M059J (cell line): ENCODE measurements at regions not wholly inside any gene's neighbourhood (a gene's known extent, or its start where the extent isn't known, plus 50 kb on each side); places are given as distances from the start of the nearest gene placed in this dataset.
A peak's percentile ranks its signal among the peaks of the same experiment; 100 is the strongest.

Experiments used
- DNase-seq: peaks from one replicate; pipeline ENCODE4 v3.0.0-alpha.2; 2012; ENCODE audit warnings: low read depth

GRCh38 chr2:59734743-59735142 lies 818.7 kb downstream of the BCL11A start:
- DNase-seq = no peak

DNA sequence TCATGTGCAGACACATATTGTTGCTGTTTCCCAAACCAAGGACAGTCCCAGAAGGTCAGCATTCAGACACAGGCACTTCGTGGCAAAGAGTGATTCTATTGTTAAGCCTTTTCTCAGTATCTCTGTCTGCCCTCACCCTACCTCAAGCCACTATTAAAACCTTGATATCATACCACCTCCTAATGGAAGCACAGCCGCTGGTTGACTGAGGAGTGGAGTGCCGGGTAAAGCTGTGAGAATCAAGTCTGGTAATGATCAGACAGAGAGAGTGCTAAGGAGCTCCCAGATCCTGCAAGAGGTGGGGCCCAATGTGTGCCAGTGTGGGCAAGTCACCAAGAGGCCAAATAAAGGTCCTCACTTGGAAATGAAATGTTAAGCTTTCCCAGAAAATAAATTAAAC lies 819.5 kb downstream of the BCL11A start:
- DNase-seq = no peak

- no peak for DNase-seq
Observed at GRCh38 chr2:59733567-59733930, 819.9 kb downstream of the BCL11A start.

DNA sequence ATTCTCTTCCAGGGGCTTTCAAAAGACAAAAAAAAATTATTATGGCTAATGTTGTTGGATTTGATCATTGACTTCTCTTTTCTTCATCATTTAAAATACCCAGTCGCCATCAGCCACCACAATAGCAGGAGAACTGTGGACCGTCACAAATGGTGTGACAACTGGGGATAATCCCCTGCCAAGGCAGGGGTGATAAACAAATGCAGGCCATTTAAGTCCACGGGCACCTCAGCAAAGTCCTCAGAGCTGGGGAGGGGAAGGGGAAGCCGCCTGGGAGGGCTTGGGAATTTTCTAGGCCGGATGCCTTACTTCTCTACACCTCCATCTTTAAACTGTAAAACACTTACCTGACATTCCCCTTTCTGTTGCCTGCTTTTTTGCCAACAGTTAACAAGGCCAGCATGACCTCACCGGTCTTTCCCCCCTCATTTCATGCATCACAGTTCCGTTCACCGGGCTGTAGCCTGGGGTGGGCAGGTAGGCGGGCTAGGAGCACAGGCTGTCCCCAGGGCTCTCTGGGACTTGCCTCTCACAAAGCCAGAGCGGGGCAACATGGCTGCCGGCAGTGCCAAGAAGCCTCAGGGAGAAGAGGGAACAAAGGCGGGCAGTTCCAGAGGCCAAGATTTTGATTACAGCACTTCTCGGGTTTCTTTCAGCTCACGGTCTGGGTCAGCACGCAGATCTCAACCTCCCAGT lies 820.4 kb downstream of the BCL11A start:
- DNase-seq = no peak

- no peak for DNase-seq
Observed at GRCh38 chr2:59727121-59727590, 826.3 kb downstream of the BCL11A start.

DNA sequence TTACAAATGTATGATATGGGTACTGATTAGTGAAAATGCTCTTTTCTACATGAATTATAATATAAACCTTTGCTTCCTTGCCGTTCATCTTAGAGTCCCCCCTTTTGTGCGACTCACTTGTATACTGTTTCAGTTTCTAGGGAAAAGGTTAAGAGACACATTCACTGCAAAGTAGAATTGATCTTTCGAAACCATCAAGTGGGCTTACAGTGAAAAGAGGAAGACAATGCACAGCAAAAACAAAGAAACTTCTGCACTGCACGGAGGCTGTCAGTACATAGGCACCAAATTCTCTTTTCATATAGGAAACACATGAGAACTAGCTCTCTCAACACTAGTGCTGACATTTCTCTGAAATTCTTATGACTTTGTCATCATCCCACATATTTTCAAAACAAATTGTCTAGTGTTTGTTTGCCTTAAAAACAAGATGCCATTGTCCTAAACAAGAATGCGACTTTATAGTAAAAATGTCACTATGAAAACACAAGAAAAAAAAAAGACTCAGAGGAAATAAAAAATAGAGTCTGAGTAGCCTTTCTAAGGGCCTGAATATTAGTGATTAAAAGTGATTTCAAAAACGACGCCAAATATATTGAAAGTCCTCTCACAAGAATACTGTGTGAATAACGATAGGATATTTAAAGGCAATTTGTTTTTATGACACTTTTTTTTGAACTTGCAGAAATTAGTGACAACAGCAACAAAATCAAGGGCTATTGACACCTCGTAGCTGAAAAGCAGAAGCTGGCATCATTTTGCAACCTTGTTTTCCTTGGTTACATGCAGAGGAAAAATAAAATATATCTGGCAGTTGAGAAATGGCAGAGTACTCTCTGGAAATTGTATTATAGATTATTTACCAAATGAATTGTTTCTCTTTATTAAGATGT lies 827.0 kb downstream of the BCL11A start:
- DNase-seq = no peak

- DNase-seq = no peak
Observed at GRCh38 chr2:59724746-59725145, 828.7 kb downstream of the BCL11A start.

DNA sequence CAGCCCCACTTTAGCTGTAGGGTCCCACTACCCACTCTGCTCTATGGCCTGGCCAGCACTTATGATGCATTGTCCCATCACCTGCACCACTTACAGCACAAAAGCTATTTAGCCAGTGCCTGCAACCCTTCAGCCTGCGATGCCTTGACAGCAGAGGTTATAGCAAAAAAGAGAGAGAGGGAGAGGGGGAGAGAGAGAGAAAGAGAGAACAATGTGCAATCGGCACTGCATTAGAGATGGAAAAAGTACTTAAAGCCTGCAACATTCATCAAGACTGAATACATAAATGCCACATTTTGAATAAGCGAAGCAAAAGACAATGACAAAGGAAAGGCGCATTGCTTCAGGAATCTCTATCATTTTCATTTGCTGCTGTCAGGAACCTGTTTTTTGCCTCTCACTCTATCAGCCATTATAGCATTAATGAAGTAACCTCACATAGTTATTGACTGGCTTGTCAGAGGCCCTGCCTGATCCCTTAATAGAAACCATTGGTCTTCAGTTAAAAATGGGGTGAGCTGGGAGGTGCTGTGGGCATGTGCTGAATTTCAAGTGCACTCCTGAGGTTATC lies 833.1 kb downstream of the BCL11A start:
- DNase-seq = no peak

- DNase-seq = no peak
Observed at GRCh38 chr2:59713577-59713976, 839.9 kb downstream of the BCL11A start.

DNA sequence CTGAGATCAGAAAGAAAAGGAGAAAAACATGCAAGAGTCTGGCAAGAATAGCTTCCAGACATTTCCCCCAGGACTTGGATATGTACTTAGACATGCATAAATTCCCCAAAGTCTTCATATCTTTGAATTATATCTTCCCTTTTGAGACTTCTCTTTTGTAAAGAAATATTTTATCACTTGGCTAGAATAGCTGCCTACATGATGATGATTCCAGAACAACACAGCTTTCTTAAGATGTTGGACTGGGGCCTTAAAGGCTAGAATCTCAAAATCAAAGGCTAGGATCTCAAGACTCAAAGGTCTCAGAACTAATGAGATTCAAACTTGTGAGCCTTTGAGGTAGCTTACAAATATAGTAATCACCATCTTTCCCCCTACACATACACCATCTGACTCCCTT lies 842.3 kb downstream of the BCL11A start:
- DNase-seq = no peak

DNA sequence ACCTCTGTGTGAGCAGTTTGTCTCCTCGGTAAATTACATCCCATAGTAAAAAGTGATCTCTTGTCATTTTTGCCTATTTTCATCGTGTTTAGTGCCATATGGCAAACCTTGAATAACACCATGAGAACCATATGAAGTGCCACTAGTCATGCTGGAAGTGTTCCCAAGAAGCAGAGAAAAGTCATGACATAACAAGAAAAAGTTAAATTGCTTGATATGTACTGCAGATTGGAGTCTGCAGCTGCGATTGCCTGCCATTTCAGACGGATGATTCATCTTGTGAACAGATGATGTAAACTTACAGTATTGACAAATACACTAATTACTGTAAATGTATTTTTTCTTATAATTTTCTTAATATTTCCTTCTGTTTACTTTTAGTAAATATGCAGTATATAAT lies 846.7 kb downstream of the BCL11A start:
- no peak for DNase-seq

DNA sequence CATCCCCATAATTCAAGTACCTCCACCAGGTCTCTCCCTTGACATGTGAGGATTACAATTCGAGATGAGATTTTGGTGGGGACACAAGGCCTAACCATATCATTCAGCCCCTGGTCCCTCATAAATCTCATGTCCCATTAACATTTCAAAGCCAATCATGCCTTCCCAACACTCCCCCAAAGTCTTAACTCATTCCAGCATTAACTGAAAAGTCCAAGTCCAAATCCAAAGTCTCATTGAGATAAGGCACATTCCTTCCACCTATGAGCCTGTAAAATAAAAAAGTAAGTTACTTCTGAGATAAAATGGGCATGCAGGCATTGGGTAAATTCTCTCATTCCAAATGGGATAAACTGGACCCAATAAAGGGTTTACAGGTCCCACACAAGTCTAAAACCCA lies 849.7 kb downstream of the BCL11A start:
- DNase-seq = no peak

- DNase-seq = no peak
Observed at GRCh38 chr2:59702026-59702425, 851.4 kb downstream of the BCL11A start.

- DNase-seq = no peak
Observed at GRCh38 chr2:59701271-59701994, 852.0 kb downstream of the BCL11A start.

GRCh38 chr2:59694176-59694575 lies 859.3 kb downstream of the BCL11A start:
- no peak for DNase-seq

DNA sequence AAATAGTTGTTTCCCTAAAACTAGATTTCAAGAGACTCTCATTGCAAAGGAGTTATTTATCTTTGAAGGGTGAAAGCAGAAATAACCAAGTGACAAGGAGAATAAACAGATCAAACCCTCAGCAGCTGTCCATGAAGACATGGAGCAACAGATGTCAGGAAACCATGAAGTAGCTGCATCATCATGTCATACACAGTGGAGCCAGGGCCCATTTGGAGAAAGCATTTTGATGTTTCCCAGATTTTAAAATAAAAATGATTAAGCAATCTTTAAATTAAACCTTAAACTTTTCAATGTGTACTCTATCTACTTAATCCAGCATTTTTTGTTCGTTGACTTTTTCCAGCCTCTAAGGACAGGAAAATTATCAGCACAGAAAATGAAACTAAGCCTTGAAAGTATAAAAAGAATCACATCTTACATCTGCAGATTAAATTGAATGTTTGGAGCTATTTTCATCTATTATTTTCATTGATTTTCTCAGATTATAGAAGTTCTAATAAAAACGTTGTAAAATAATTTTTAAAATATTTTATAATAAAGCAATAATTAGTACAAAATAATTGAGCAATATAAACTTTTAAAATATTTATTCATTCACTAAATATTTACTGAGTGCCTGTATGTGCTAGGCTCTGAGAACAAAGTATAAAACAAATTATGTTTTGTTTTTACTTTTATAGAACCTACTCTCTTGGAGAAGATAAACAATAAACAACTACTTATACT lies 860.1 kb downstream of the BCL11A start:
- no peak for DNase-seq

- no peak for DNase-seq
Observed at GRCh38 chr2:59691518-59692190, 861.8 kb downstream of the BCL11A start.

GRCh38 chr2:59690849-59691248 lies 862.6 kb downstream of the BCL11A start:
- no peak for DNase-seq

DNA sequence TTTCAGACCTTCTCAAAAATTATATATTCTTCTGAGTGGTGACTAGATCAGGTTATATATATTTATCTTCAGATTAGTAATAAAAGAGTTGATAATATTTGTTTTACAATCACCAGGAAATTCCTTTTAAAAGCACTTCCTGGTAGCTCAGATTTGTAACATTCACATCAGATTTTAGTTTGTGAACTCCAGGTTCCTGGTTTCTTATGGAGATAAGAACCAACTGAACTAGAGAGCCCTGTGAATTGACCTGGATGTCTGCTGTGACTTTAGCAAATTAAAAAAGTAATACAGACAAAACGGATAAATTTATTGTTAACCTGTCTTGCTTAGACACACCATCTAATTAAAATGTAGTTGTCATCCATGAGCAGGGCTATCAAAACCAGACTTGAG lies 868.7 kb downstream of the BCL11A start:
- no peak for DNase-seq

GRCh38 chr2:59684116-59684770 lies 869.2 kb downstream of the BCL11A start:
- DNase-seq = peak; percentile 2
